Fibroblast of lung (primary cell): ENCODE measurements at regions not wholly inside any gene's neighbourhood (a gene's known extent, or its start where the extent isn't known, plus 50 kb on each side); places are given as distances from the start of the nearest gene placed in this dataset.

ENCODE experiments used
- EZH2 ChIP-seq: IDR thresholded peaks from 2 replicates; pipeline ENCODE4 v1.5.1; 2012; ENCODE audit warnings: low read length, control low read depth, mild to moderate bottlenecking; ENCODE audit errors: missing control alignments
- TF ChIP-seq, protein P1 (sequence below), 2 donors: IDR thresholded peaks in 1 of 2; conservative IDR thresholded peaks in 1 of 2; 1 replicate in 1 of 2; 2 replicates in 1 of 2; pipeline ENCODE4 v1.5.1; 2011 to 2012; ENCODE audit warnings: low read length in 2 of 2, control low read depth in 1 of 2, inconsistent platforms in 1 of 2, low read depth in 1 of 2, mild to moderate bottlenecking in 1 of 2

DNA sequence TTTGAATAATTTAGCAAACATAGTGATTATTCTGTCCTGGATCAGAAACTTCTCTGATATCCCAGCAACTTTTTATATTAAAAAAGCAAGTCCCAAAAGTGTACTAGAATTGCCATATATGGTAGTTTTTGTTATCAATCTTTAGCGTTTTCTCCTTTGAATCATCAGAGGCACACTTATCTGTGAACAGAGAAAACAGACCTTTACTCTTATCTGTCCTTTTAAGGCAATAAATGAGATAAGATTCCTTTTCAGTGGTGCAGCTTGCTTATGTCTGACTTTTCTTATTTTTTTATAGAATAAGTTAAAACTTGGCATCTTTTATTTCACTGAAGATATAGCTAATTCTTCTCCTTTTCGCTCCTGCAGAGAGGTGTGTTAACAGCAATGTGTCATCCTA lies 458.1 kb upstream of the PCDH10 start:
- TF ChIP-seq, protein P1, sequence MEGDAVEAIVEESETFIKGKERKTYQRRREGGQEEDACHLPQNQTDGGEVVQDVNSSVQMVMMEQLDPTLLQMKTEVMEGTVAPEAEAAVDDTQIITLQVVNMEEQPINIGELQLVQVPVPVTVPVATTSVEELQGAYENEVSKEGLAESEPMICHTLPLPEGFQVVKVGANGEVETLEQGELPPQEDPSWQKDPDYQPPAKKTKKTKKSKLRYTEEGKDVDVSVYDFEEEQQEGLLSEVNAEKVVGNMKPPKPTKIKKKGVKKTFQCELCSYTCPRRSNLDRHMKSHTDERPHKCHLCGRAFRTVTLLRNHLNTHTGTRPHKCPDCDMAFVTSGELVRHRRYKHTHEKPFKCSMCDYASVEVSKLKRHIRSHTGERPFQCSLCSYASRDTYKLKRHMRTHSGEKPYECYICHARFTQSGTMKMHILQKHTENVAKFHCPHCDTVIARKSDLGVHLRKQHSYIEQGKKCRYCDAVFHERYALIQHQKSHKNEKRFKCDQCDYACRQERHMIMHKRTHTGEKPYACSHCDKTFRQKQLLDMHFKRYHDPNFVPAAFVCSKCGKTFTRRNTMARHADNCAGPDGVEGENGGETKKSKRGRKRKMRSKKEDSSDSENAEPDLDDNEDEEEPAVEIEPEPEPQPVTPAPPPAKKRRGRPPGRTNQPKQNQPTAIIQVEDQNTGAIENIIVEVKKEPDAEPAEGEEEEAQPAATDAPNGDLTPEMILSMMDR (conservative IDR thresholded peaks at IDR 0.05 in 1 of 2, IDR thresholded peaks at IDR 0.05 in 1 of 2; ENCODE audit: low read depth in 1 of 2, low read length in 2 of 2): no peak
- TF ChIP-seq EZH2: no peak
